ACHN (cell line): ENCODE measurements at regions not wholly inside any gene's neighbourhood (a gene's known extent, or its start where the extent isn't known, plus 50 kb on each side); places are given as distances from the start of the nearest gene placed in this dataset.
"Not testable (repeated sequence)": the region's sequence is repeated elsewhere in the genome, so short reads cannot be mapped to it uniquely, and the experiment has no call there.

ENCODE experiments used
- DNase-seq: peaks from one replicate; pipeline ENCODE4 v3.0.0-alpha.2; 2015
- in situ Hi-C: cut with HindIII; loops from 2 replicates; pipeline ENCODE4 v1.10.0; 2017; ENCODE audit warnings: low sequenced_read_pairs, low pct_ligation_motif_present, low pct_unique_long_range_greater_than_20kb

- in situ Hi-C loops, result no loop called here
- no peak for DNase-seq
Measured at GRCh38 chr2:198880421-198880820, 577.3 kb downstream of the SATB2 start.

- in situ Hi-C loops, result no loop called here
- DNase-seq, result no peak
Measured at GRCh38 chr2:198874472-198874858, 583.3 kb downstream of the SATB2 start.

- no peak for DNase-seq
- in situ Hi-C loops, result no loop called here
Measured at GRCh38 chr2:198873503-198874471, 584.0 kb downstream of the SATB2 start.

GRCh38 chr2:198863655-198864054, 594.1 kb downstream of the SATB2 start:
- no peak for DNase-seq

GRCh38 chr2:198861080-198861479, 596.7 kb downstream of the SATB2 start:
- no peak for DNase-seq
- in situ Hi-C loops, result no loop called here

More at GRCh38 chr2:198863655-198864054, 594.1 kb downstream of the SATB2 start:
- in situ Hi-C loops, result no loop called here

- DNase-seq, result no peak
- in situ Hi-C loops, result no loop called here
Measured at GRCh38 chr2:198857246-198857645, 600.5 kb downstream of the SATB2 start.

- DNase-seq, in situ Hi-C loops: not testable (repeated sequence)
Measured at GRCh38 chr2:198855746-198856145, 602.0 kb downstream of the SATB2 start.

- DNase-seq, result no peak
- in situ Hi-C loops, result no loop called here
Measured at GRCh38 chr2:198852248-198852647, 605.5 kb downstream of the SATB2 start.

GRCh38 chr2:198825534-198825933, 632.2 kb downstream of the SATB2 start:
- in situ Hi-C loops, result no loop called here

GRCh38 chr2:198817536-198817935, 640.2 kb downstream of the SATB2 start:
- in situ Hi-C loops, result no loop called here
- DNase-seq, result no peak

More at GRCh38 chr2:198825534-198825933, 632.2 kb downstream of the SATB2 start:
- no peak for DNase-seq

- DNase-seq, result no peak
- in situ Hi-C loops, result no loop called here
Measured at GRCh38 chr2:198815626-198816025, 642.1 kb downstream of the SATB2 start.

GRCh38 chr2:198811198-198811597, 646.5 kb downstream of the SATB2 start:
- in situ Hi-C loops, result no loop called here
- DNase-seq, result no peak

- no peak for DNase-seq
- in situ Hi-C loops, result no loop called here
Measured at GRCh38 chr2:198809976-198810375, 647.8 kb downstream of the SATB2 start.

- DNase-seq, result no peak
- in situ Hi-C loops, result no loop called here
Measured at GRCh38 chr2:198807131-198807530, 650.6 kb downstream of the SATB2 start.

GRCh38 chr2:198795419-198795818, 662.3 kb downstream of the SATB2 start:
- in situ Hi-C loops, result no loop called here
- DNase-seq, result no peak

GRCh38 chr2:198791623-198792022, 666.1 kb downstream of the SATB2 start:
- DNase-seq, result no peak
- in situ Hi-C loops, result no loop called here

- DNase-seq, result no peak
- in situ Hi-C loops, result no loop called here
Measured at GRCh38 chr2:198788676-198789075, 669.1 kb downstream of the SATB2 start.

- in situ Hi-C loops, result no loop called here
- DNase-seq, result no peak
Measured at GRCh38 chr2:198782734-198783133, 675.0 kb downstream of the SATB2 start.

GRCh38 chr2:198776616-198777406, 680.9 kb downstream of the SATB2 start:
- in situ Hi-C loops, result no loop called here
- DNase-seq, result no peak
